H1 (cell line): ENCODE measurements at regions not wholly inside any gene's neighbourhood (a gene's known extent, or its start where the extent isn't known, plus 50 kb on each side); places are given as distances from the start of the nearest gene placed in this dataset.

ENCODE experiments used
- CTCF ChIA-PET: fragments of 300-600 bp; sonication (Branson Sonifier 250); formaldehyde crosslinking; loops from one replicate; lab custom pipeline; 2021; ENCODE audit not compliant: partially characterized antibody; lab: Charles Lee
- POLR2A ChIA-PET: fragments of 300-600 bp; sonication (Branson Sonifier 250); formaldehyde crosslinking; loops from one replicate; lab custom pipeline; 2021; ENCODE audit warnings: inconsistent platforms; ENCODE audit not compliant: partially characterized antibody; lab: Charles Lee
- DNase-seq, 2 experiments: peaks; one replicate each; pipeline versions ENCODE4 v3.0.0 to v3.0.0-alpha.2; 2010 to 2022; ENCODE audit warnings: low spot score in 2 of 2, low read depth in 1 of 2, mixed read lengths in 1 of 2
- FAIRE-seq: peaks from 2 replicates; lab custom pipeline; 2011; peaks lifted over from hg19 to GRCh38; lab: Jason Lieb, UNC
- H2AFZ ChIP-seq: 2 replicates; pipeline ENCODE4 v1.8.1; 2012; ENCODE audit warnings: low read length, inconsistent platforms
- H2AK5ac ChIP-seq: 2 replicates; pipeline ENCODE4 v1.6.1; 2013; ENCODE audit warnings: low read depth, low read length
- H2BK120ac ChIP-seq: replicated peaks from 2 replicates; pipeline ENCODE3; 2013; ENCODE audit warnings: low read depth, low read length, inconsistent platforms
- H2BK12ac ChIP-seq: 2 replicates; pipeline ENCODE4 v1.6.1; 2013; ENCODE audit warnings: low read depth, low read length
- H2BK15ac ChIP-seq: 2 replicates; pipeline ENCODE4 v1.6.1; 2013; ENCODE audit warnings: low read length
- H2BK20ac ChIP-seq: 2 replicates; pipeline ENCODE4 v1.6.1; 2013; ENCODE audit warnings: low read length
- H2BK5ac ChIP-seq: 2 replicates; pipeline ENCODE4 v1.6.1; 2013; ENCODE audit warnings: low read depth, low read length
- H3K14ac ChIP-seq: 2 replicates; pipeline ENCODE4 v1.6.1; 2013; ENCODE audit warnings: inconsistent platforms; ENCODE audit not compliant: insufficient read length
- H3K18ac ChIP-seq: 2 replicates; pipeline ENCODE4 v1.6.1; 2013; ENCODE audit warnings: low read length; ENCODE audit errors: extremely low read depth
- H3K23ac ChIP-seq: 2 replicates; pipeline ENCODE4 v1.6.1; 2013; ENCODE audit warnings: inconsistent platforms; ENCODE audit not compliant: insufficient read length
- H3K23me2 ChIP-seq: 2 replicates; pipeline ENCODE4 v1.6.1; 2013; ENCODE audit warnings: low read depth, low read length
- H3K27ac ChIP-seq: 2 replicates; pipeline ENCODE4 v1.6.1; 2011; ENCODE audit warnings: low read depth, low read length, inconsistent platforms
- H3K27me3 ChIP-seq, 4 experiments: replicated peaks in 1 of 4; 1 replicate in 1 of 4; 2 replicates in 3 of 4; pipeline versions ENCODE4 v1.6.1 to v1.8.1; 2011 to 2013; ENCODE audit warnings: low read length in 3 of 4, mild to moderate bottlenecking in 3 of 4, inconsistent platforms in 2 of 4, mixed read lengths in 2 of 4, moderate library complexity in 1 of 4; ENCODE audit not compliant: control insufficient read depth in 3 of 4, insufficient read depth in 3 of 4; ENCODE audit errors: extremely low read depth in 1 of 4
- H3K36me3 ChIP-seq, 4 experiments: 2 replicates each; pipeline versions ENCODE4 v1.6.1 to v1.8.1; 2011 to 2013; ENCODE audit warnings: mild to moderate bottlenecking in 4 of 4, low read length in 3 of 4, moderate library complexity in 2 of 4, control low read depth in 1 of 4, inconsistent platforms in 1 of 4; ENCODE audit not compliant: insufficient read depth in 4 of 4, control insufficient read depth in 2 of 4
- H3K4ac ChIP-seq: replicated peaks from 2 replicates; pipeline ENCODE3; 2013; ENCODE audit warnings: low read length, low read depth, mixed read lengths, inconsistent platforms; ENCODE audit not compliant: insufficient read length
- H3K4me1 ChIP-seq, 4 experiments: replicated peaks in 1 of 4; 1 replicate in 1 of 4; 2 replicates in 3 of 4; pipeline versions ENCODE4 v1.6.1 to v1.8.1; 2011 to 2013; ENCODE audit warnings: low read length in 3 of 4, inconsistent platforms in 2 of 4, mixed read lengths in 1 of 4; ENCODE audit not compliant: insufficient read depth in 4 of 4, control insufficient read depth in 3 of 4
- H3K4me2 ChIP-seq, 2 experiments: 2 replicates each; pipeline versions ENCODE4 v1.6.1 to v1.8.1; 2011 to 2013; ENCODE audit warnings: low read depth in 2 of 2, low read length in 2 of 2, control low read depth in 1 of 2, inconsistent platforms in 1 of 2, mild to moderate bottlenecking in 1 of 2; ENCODE audit not compliant: insufficient read depth in 1 of 2
- H3K4me3 ChIP-seq, 4 experiments: fragments of 200-600, 300-600 bp in 1 of 4; sonication (generic), shearing (Covaris generic), sonication (Bioruptor Twin) in 1 of 4; 2 replicates each; pipeline versions ENCODE4 v1.5.1 to v1.8.1; 2011 to 2016; ENCODE audit warnings: low read length in 4 of 4, low read depth in 3 of 4, control low read depth in 2 of 4, inconsistent platforms in 2 of 4, mild to moderate bottlenecking in 2 of 4, mixed read lengths in 1 of 4, moderate library complexity in 1 of 4; ENCODE audit not compliant: insufficient read depth in 2 of 4; ENCODE audit errors: extremely low read depth in 1 of 4
- H3K56ac ChIP-seq: replicated peaks from 2 replicates; pipeline ENCODE3; 2013; ENCODE audit warnings: low read depth, mild to moderate bottlenecking, mixed read lengths, low read length, inconsistent platforms; ENCODE audit not compliant: insufficient read length
- H3K79me1 ChIP-seq: 2 replicates; pipeline ENCODE4 v1.6.1; 2013; ENCODE audit warnings: low read depth, low read length, control low read depth
- H3K79me2 ChIP-seq, 2 experiments: 2 replicates each; pipeline versions ENCODE4 v1.6.1 to v1.8.1; 2012 to 2013; ENCODE audit warnings: low read length in 2 of 2, mild to moderate bottlenecking in 2 of 2, inconsistent platforms in 1 of 2; ENCODE audit not compliant: insufficient read depth in 2 of 2, control insufficient read depth in 1 of 2
- H3K9ac ChIP-seq, 4 experiments: replicated peaks in 1 of 4; 1 replicate in 1 of 4; 2 replicates in 3 of 4; pipeline versions ENCODE4 v1.6.1 to v1.8.1; 2011 to 2013; ENCODE audit warnings: low read depth in 3 of 4, low read length in 3 of 4, control low read depth in 2 of 4, mild to moderate bottlenecking in 2 of 4, moderate library complexity in 2 of 4, inconsistent platforms in 1 of 4; ENCODE audit errors: extremely low read depth in 1 of 4
- H3K9me3 ChIP-seq, 2 experiments: 2 replicates each; pipeline versions ENCODE4 v1.6.1 to v1.8.1; 2012 to 2013; ENCODE audit warnings: mild to moderate bottlenecking in 2 of 2, moderate library complexity in 2 of 2, control low read depth in 1 of 2, inconsistent platforms in 1 of 2, low read depth in 1 of 2, low read length in 1 of 2, mixed read lengths in 1 of 2; ENCODE audit not compliant: insufficient read depth in 2 of 2
- H4K20me1 ChIP-seq, 2 experiments: replicated peaks in 1 of 2; 2 replicates each; pipeline versions ENCODE3 to v1.8.1; 2011 to 2013; ENCODE audit warnings: inconsistent platforms in 2 of 2, low read length in 2 of 2, mild to moderate bottlenecking in 1 of 2; ENCODE audit not compliant: insufficient read depth in 2 of 2, control insufficient read depth in 1 of 2
- H4K5ac ChIP-seq: 2 replicates; pipeline ENCODE4 v1.6.1; 2013; ENCODE audit warnings: low read length, low read depth, mixed read lengths, inconsistent platforms; ENCODE audit not compliant: insufficient read length
- H4K8ac ChIP-seq: 2 replicates; pipeline ENCODE4 v1.8.0; 2013; ENCODE audit warnings: mild to moderate bottlenecking, moderate library complexity, low read length, inconsistent platforms; ENCODE audit not compliant: insufficient read depth; ENCODE audit errors: extremely low read depth
- H4K91ac ChIP-seq: replicated peaks from 2 replicates; pipeline ENCODE3; 2013; ENCODE audit warnings: low read length, mixed read lengths, inconsistent platforms; ENCODE audit not compliant: insufficient read length
- ASH2L ChIP-seq: fragments of 200-600, 300-600 bp; sonication (generic); IDR thresholded peaks from one replicate; pipeline ENCODE4 v1.7.1; 2017; ENCODE audit warnings: low read length
- CREB1 ChIP-seq: IDR thresholded peaks from 2 replicates; pipeline ENCODE4 v1.6.1; 2012; ENCODE audit warnings: inconsistent platforms
- EP300 ChIP-seq, 2 experiments: IDR thresholded peaks; 1 replicate in 1 of 2; 2 replicates in 1 of 2; pipeline ENCODE4 v1.6.1; 2011 to 2012; ENCODE audit warnings: low read depth in 2 of 2, low read length in 2 of 2, mild to moderate bottlenecking in 2 of 2, borderline replicate concordance in 1 of 2, inconsistent platforms in 1 of 2, moderate library complexity in 1 of 2
- EZH2 ChIP-seq: fragments of 200-600 bp; sonication (generic); IDR thresholded peaks from 2 replicates; pipeline ENCODE4 v1.7.1; 2012; ENCODE audit warnings: low read depth, mild to moderate bottlenecking, moderate library complexity, low read length, inconsistent platforms; ENCODE audit not compliant: severe bottlenecking
- KDM4A ChIP-seq: IDR thresholded peaks from one replicate; pipeline ENCODE4 v1.7.1; 2012; ENCODE audit warnings: low read depth, mild to moderate bottlenecking, moderate library complexity, low read length, inconsistent platforms; ENCODE audit not compliant: severe bottlenecking
- MAFK ChIP-seq: IDR thresholded peaks from 2 replicates; pipeline ENCODE4 v1.6.1; 2012; ENCODE audit warnings: low read depth, mild to moderate bottlenecking, improper control_type of control experiment, low read length
- MAX ChIP-seq: IDR thresholded peaks from 2 replicates; pipeline ENCODE4 v1.6.1; 2012; ENCODE audit warnings: inconsistent platforms
- NANOG ChIP-seq: IDR thresholded peaks from 2 replicates; pipeline ENCODE4 v1.6.1; 2011; ENCODE audit warnings: low read length, low read depth, mild to moderate bottlenecking, inconsistent platforms; ENCODE audit not compliant: insufficient read depth, poor library complexity, severe bottlenecking
- NRF1 ChIP-seq: IDR thresholded peaks from 2 replicates; pipeline ENCODE4 v1.6.1; 2011; ENCODE audit warnings: mild to moderate bottlenecking, low read depth, low read length, improper control_type of control experiment
- PHF8 ChIP-seq: fragments of 200-600 bp; sonication (generic); conservative IDR thresholded peaks from 2 replicates; pipeline ENCODE4 v1.7.1; 2012; ENCODE audit warnings: low read depth, mild to moderate bottlenecking, inconsistent platforms, low read length, moderate library complexity
- SRF ChIP-seq: IDR thresholded peaks from 2 replicates; pipeline ENCODE4 v1.6.1; 2011; ENCODE audit warnings: mild to moderate bottlenecking, low read depth, low read length, moderate library complexity
- SUZ12 ChIP-seq: fragments of 200-600 bp; sonication (generic); IDR thresholded peaks from 2 replicates; pipeline ENCODE4 v1.6.1; 2012; ENCODE audit warnings: mild to moderate bottlenecking, inconsistent platforms, low read length, moderate library complexity, mixed read lengths
- TBP ChIP-seq: IDR thresholded peaks from 2 replicates; pipeline ENCODE4 v1.6.1; 2011; ENCODE audit warnings: low read depth, low read length, improper control_type of control experiment
- WGBS, 2 experiments: shearing (Covaris generic) in 1 of 2; methylation state at CpG; one replicate each; pipeline versions ENCODE4 v1.1.6 to v1.1.7; 2013 to 2015; ENCODE audit warnings: low lambda C conversion rate in 2 of 2, mixed read lengths in 2 of 2, inconsistent platforms in 1 of 2, low coverage in 1 of 2, missing lambda C conversion rate in 1 of 2; ENCODE audit not compliant: insufficient replicate concordance in 2 of 2, insufficient coverage in 1 of 2, insufficient read length in 1 of 2; ENCODE audit errors: extremely low coverage in 1 of 2, missing lambda C conversion rate in 1 of 2; 5-methylcytosine and 5-hydroxymethylcytosine counted together
- TF ChIP-seq, protein P1 (sequence below): IDR thresholded peaks from 2 replicates; pipeline ENCODE4 v1.6.1; 2011; ENCODE audit warnings: low read length, improper control_type of control experiment

DNA sequence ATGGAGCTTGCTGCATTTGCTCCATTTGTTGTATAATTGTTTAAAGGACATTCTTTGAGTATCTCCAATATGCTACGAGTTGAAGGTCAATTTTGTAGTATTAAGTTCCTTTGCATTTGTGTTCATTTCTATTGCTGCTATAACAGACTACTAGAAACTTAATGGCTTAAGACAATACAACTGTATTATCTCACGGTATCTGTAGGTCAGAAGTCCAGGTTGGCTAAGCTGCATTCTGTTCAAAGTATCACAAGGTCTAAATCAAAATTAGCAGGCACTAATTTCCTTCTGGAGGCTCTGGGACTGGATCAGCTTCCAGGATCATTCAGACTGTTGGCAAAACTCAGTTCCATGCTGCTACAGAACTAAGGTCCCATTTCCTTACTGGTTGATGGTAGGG lies 340.6 kb downstream of the GXYLT1 start:
- Histone ChIP-seq H2BK120ac (no peak overlapping the region), H3K27ac (no peak overlapping the region), H2BK12ac (no peak overlapping the region), H2BK20ac (no peak overlapping the region), H2BK15ac (no peak overlapping the region), H2AFZ (no peak overlapping the region), H3K9me3 (no peaks in the 10 kb centered on the region), H4K8ac (no peak overlapping the region), H3K14ac (no peak overlapping the region), H3K4me2 (no peak overlapping the region), H3K56ac (no peak overlapping the region), H3K4ac (no peak overlapping the region), H3K79me2 (no peaks in the 10 kb centered on the region), H3K4me3 (no peak overlapping the region), H4K91ac (no peak overlapping the region), H3K36me3 (no peaks in the 10 kb centered on the region), H4K20me1 (no peaks in the 10 kb centered on the region), H3K18ac (no peak overlapping the region), H3K23me2 (no peaks in the 10 kb centered on the region), H2AK5ac (no peak overlapping the region), H2BK5ac (no peak overlapping the region), H3K27me3 (no peaks in the 10 kb centered on the region), H4K5ac (no peak overlapping the region), H3K9ac (no peak overlapping the region), H3K23ac (no peak overlapping the region), H3K79me1 (no peaks in the 10 kb centered on the region), H3K4me1 (no peaks in the 10 kb centered on the region)
- FAIRE-seq (no peak), DNase-seq (no peak)
- CTCF ChIA-PET = interaction anchor here (2.1 kb wide), 1 partner anchor 8 kb away, joined by 11 read pairs; no protein-coding TSS in a partner anchor
- WGBS, 2 experiments = 81% methylated on average over 2 of the region's 2 CpGs; no CpG with 5 or more reads in 1 of the 2 experiments
- POLR2A ChIA-PET = no interaction called here
- no peak for TF ChIP-seq NANOG
- TF ChIP-seq MAFK = no peak
- no peak for TF ChIP-seq ASH2L
- TF ChIP-seq KDM4A = no peak
- TF ChIP-seq EP300 (IDR thresholded peaks at IDR 0.05; ENCODE audit: borderline replicate concordance in 1 of 2, low read depth in 2 of 2, low read length in 2 of 2) = no peak
- TF ChIP-seq TBP = no peak
- no peak for TF ChIP-seq SRF
- no peak for TF ChIP-seq EZH2
- TF ChIP-seq, protein P1, sequence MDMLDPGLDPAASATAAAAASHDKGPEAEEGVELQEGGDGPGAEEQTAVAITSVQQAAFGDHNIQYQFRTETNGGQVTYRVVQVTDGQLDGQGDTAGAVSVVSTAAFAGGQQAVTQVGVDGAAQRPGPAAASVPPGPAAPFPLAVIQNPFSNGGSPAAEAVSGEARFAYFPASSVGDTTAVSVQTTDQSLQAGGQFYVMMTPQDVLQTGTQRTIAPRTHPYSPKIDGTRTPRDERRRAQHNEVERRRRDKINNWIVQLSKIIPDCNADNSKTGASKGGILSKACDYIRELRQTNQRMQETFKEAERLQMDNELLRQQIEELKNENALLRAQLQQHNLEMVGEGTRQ = no peak
- TF ChIP-seq PHF8 = no peak
- no peak for TF ChIP-seq CREB1
- no peak for TF ChIP-seq MAX
- TF ChIP-seq SUZ12 = no peak
- no peak for TF ChIP-seq NRF1
